Right lung (tissue), 2 donors: ENCODE measurements at regions not wholly inside any gene's neighbourhood (a gene's known extent, or its start where the extent isn't known, plus 50 kb on each side); places are given as distances from the start of the nearest gene placed in this dataset.
"Not testable (repeated sequence)": the region's sequence is repeated elsewhere in the genome, so short reads cannot be mapped to it uniquely, and the experiment has no call there.

Experiments
- DNase-seq, 2 donors: peaks; one replicate each; pipeline ENCODE4 v3.0.0-alpha.2; 2013

GRCh38 chr21:27887808-27888455 is 921.0 kb upstream of the ADAMTS5 start:
- DNase-seq, result not testable (repeated sequence)

- DNase-seq, result no peak
These were observed 918.4 kb upstream of the ADAMTS5 start for GRCh38 chr21:27885296-27885711.

- DNase-seq, result not testable (repeated sequence)
These were observed 914.4 kb upstream of the ADAMTS5 start for GRCh38 chr21:27881331-27881730.

GRCh38 chr21:27872411-27872810 is 905.5 kb upstream of the ADAMTS5 start:
- not testable (repeated sequence) for DNase-seq

GRCh38 chr21:27870755-27871154 is 903.9 kb upstream of the ADAMTS5 start:
- DNase-seq, result not testable (repeated sequence)

GRCh38 chr21:27860314-27860955 is 893.5 kb upstream of the ADAMTS5 start:
- not testable (repeated sequence) for DNase-seq

- DNase-seq, result not testable (repeated sequence)
These were observed 891.4 kb upstream of the ADAMTS5 start for GRCh38 chr21:27858053-27858825.

- DNase-seq, result not testable (repeated sequence)
These were observed 890.1 kb upstream of the ADAMTS5 start for GRCh38 chr21:27856988-27857387.

- DNase-seq, result peak; percentile 60 to 73
These were observed 874.3 kb upstream of the ADAMTS5 start for GRCh38 chr21:27841084-27841672.

GRCh38 chr21:27840262-27840661 is 873.4 kb upstream of the ADAMTS5 start:
- DNase-seq, result no peak

- DNase-seq, result no peak
These were observed 872.7 kb upstream of the ADAMTS5 start for GRCh38 chr21:27839512-27840115.

- DNase-seq, result no peak
These were observed 871.7 kb upstream of the ADAMTS5 start for GRCh38 chr21:27838573-27838972.

GRCh38 chr21:27837936-27838335 is 871.0 kb upstream of the ADAMTS5 start:
- no peak for DNase-seq

GRCh38 chr21:27833298-27833697 is 866.4 kb upstream of the ADAMTS5 start:
- no peak for DNase-seq

- no peak for DNase-seq
These were observed 865.1 kb upstream of the ADAMTS5 start for GRCh38 chr21:27831816-27832569.

- no peak for DNase-seq
These were observed 864.3 kb upstream of the ADAMTS5 start for GRCh38 chr21:27831177-27831576.

- no peak for DNase-seq
These were observed 861.1 kb upstream of the ADAMTS5 start for GRCh38 chr21:27827972-27828371.

GRCh38 chr21:27825035-27825434 is 858.1 kb upstream of the ADAMTS5 start:
- DNase-seq, result no peak

- no peak for DNase-seq
These were observed 856.8 kb upstream of the ADAMTS5 start for GRCh38 chr21:27823652-27824201.

GRCh38 chr21:27820342-27820741 is 853.5 kb upstream of the ADAMTS5 start:
- no peak for DNase-seq

GRCh38 chr21:27819299-27819698 is 852.4 kb upstream of the ADAMTS5 start:
- no peak for DNase-seq
